Testis (tissue), 2 donors: ENCODE measurements at regions not wholly inside any gene's neighbourhood (a gene's known extent, or its start where the extent isn't known, plus 50 kb on each side); places are given as distances from the start of the nearest gene placed in this dataset.

Experiments used
- CTCF ChIP-seq, 3 experiments: fragments of 450-650 bp in 2 of 3; fragments of 200-600 bp in 1 of 3; sonication (generic) in 1 of 3; IDR thresholded peaks; one replicate each; pipeline ENCODE4 v1.5.1; 2016 to 2019; ENCODE audit warnings: antibody characterized with exemption in 3 of 3, mild to moderate bottlenecking in 2 of 3, moderate library complexity in 1 of 3
- POLR2A ChIP-seq: fragments of 450-650 bp; IDR thresholded peaks from one replicate; pipeline ENCODE4 v1.6.1; 2017; ENCODE audit warnings: antibody characterized with exemption, mild to moderate bottlenecking, moderate library complexity

GRCh38 chr6:22779062-22779461 lies 209.7 kb downstream of the HDGFL1 start:
- TF ChIP-seq CTCF (IDR thresholded peaks at IDR 0.05) (no peak), POLR2A (no peak)
